ENCODE measurements at regions not wholly inside any gene's neighbourhood (a gene's known extent, or its start where the extent isn't known, plus 50 kb on each side); places are given as distances from the start of the nearest gene placed in this dataset.

DNA sequence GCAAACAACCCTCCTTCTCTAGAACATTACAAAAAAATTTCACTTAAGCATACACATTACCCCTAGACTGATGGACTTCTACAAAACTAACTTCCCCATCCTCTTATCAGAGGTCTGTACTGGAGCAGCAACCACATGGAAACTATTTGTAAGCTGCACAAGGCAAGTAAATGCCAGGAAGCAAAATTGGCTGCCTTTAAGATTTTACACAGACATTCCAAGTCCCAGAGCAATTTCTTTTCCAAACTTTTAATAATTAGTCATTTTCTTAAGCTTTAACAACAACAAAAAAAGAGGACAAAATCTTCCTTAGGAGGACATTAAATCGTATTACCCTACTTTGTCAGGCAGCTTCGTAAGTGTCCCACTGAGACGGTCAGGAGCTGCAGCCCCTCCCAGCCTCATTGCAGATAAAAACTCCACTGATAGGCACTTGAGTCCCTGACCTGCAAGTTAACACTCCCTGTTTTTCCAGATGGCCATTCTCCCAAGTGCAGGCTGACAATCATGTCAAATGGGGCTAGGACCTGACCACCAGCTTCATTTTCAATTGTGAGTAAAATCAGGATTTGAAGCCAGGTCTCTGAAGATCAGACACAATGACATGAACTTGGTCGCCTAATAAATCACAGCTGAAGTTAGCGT lies 680.1 kb downstream of the DIAPH3 start:
- DNase-seq (ENCODE audit: low read depth in 2 of 2): no peak

DNA sequence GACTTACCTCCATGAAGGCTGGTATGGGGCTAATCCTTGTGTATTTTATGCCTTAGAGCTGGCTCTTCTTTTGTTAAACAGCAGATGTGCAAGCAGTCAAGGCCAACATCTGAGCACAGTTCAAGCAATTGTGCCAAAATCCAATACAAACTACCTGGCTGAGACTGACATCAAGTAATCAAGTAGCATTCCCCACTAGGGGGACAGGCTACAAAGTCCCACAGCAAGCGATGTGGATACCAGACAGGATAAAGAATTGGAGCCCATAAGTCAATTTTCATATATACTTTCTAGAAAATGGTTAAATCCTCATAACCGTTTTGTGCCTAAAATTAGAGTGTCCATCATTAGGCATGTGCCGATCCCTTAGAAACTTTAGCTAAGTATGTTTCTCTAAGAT lies 675.8 kb downstream of the DIAPH3 start:
- no peak for DNase-seq (ENCODE audit: low read depth in 2 of 2)

DNA sequence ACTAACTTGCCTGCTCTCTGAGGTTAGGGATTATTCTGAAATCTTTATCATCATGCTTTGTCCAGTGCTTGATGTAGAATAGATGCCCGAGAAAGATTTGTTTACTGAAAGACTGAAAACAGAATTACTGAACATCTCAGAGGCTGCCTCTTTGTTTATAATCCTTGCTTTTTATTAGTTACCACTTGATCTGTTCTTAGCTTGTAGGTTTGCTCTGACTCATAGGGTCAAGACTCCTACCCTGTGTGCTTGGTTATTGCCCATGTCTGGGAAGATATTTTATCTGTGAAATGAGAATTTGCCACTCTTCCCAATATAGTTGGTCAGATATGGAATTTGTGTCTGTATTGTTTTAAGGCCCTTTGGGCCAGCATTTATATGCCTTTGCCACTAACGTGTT lies 675.3 kb downstream of the DIAPH3 start:
- DNase-seq (ENCODE audit: low read depth in 2 of 2): no peak

DNA sequence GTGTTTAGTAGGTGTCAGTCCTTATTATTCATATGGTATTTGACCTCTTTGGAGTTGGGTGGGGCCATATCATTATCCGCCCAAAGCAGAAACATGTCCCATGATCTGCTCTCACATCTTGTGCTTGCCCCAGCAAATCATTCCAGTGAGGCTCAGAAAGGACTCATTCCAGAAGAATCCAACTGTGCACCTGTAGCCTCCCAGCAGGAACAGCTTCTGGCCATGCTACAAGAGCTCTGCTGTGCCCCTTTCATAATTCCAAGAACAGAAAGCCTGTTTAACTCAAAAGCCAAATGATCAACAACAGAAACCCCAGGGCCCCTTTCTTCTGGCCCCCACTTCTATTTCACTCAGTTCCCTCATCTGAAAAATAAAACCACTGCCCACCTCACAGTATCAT lies 673.1 kb downstream of the DIAPH3 start:
- DNase-seq (ENCODE audit: low read depth in 2 of 2): no peak

DNA sequence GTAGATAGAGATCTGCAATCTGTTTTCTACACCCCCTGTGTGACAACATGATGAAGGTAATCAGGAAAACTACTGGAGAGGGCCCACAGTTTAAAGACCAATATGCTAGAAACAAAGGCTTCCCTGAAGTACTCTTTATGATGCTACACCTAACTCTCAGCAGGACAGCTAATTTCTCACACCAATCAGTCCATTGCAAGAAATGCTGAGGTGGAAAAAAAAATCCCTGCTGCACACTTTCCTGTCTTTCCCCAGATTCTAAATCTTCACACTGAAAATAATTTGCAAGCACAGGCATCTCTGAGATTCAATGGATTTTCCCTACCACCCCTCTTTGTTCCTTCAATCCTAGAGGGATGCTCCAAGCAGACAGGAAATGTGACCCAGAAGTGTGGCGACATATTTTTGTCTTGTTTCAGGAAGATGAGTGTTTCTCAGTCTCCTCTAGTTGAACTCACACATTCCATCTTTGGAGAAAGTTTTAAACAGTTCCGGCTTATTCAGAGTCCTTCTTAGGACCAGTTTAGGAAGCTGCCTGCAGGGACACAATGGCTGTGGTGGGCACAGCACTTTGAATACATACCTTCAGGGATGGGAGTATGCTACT lies 671.6 kb downstream of the DIAPH3 start:
- no peak for DNase-seq (ENCODE audit: low read depth in 2 of 2)

DNA sequence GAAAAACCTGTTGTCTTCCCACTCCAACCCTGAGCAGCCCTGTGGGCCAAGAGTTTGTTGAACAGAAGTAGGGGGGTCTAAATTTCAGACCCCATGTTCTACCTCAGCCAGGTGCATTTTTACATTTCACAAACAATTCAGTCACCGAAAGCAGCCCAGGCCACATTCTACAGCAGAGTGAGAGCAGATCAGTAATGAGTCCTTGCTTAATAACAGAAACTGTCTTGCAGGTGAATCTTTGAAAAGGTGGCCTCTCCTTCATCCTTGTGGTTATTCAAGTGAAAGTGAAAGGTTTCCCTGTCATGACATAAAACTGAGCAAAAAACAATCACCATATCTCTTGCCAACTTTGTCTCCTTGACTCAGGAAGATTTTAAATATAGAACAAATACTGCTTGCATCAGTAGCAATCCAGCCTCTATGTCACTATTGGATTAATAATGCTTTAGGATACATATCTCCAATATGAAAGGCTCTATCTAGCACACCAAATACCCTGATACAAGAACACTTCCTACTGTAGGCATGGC lies 670.2 kb downstream of the DIAPH3 start:
- DNase-seq (ENCODE audit: low read depth in 2 of 2): no peak

DNA sequence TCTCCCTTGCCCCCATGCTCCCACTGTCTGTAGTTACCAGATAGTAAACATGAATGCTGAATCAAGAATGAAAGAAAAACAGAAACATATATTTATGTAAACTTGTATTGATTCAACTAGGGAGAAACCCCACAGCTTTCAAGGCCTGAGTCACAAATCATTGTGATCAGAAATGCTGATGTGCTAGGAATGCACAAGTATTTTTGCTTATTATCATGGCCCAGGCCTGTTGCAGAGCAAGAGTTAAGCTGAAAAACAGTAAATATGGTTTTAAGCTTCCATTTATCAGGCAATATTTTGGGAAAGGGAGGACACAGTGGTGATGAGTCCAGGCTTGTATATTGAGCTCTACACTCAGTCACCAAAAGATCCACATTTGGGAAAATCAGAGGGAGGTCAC lies 669.6 kb downstream of the DIAPH3 start:
- DNase-seq (ENCODE audit: low read depth in 2 of 2): no peak

DNA sequence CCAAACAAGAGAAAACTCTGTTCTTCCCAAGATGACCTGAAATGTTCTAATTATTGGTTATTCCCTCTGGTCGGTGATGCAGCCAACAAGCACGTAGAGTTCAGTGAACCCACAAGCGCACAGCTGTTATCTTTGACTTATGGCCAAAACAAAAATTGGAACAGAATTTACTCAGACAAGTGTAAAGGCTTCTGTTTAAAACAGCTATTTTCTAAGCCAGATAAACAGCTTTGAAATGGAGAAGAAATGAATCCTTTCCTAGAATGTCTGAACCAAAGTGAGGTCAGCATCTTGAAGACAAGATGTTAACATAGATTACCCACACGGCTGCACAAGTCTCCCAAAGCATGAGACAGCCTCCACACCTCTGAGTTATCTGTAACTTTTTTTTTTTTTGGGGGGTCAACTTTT lies 669.2 kb downstream of the DIAPH3 start:
- DNase-seq (ENCODE audit: low read depth in 2 of 2): no peak

DNA sequence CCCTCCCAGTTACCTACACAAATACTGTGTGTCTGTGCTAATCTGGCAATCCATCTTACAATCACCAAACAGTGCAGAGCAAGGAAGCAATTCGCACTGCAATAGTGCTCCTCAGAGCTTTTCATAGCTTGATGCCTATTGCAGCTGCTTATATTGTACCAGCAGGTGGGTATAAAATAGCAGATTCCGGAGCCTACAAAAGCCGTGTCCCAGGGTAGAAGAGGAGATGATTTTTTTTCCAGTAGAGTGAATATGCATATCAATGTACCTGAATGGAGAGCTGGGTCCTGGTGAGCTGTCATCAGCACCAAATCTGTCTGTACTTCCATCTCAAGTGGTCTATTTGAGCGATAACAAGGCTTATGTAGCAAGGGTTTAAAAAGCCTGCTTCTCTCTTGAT lies 668.4 kb downstream of the DIAPH3 start:
- DNase-seq (ENCODE audit: low read depth in 2 of 2): no peak

DNA sequence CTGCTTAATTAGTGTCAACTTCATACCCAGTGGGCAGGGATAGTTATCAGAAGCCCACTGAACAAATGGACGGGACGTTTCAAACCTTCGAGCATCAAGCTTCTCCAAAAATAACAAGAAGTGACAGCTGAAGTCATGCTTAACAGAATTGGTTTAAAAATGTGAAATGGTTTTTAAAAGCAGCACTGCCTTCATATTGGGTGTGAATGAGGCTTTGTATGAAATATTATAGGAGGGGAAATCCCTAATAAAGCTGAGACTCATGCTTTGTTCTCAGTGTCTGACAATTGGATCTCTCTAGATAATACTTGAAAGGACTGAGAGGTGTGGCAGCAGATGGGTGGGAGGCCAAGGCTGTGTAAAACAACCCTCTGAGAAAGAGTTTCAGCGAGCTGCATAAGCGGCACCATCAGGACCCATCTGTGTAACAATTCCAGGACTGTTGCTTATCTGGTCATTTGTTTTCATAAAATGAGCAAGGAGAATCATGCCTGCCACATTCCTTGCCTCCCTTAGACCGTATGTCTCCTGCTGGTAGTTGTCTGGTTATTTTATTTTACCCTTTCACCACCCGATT lies 667.7 kb downstream of the DIAPH3 start:
- DNase-seq (ENCODE audit: low read depth in 2 of 2): no peak

DNA sequence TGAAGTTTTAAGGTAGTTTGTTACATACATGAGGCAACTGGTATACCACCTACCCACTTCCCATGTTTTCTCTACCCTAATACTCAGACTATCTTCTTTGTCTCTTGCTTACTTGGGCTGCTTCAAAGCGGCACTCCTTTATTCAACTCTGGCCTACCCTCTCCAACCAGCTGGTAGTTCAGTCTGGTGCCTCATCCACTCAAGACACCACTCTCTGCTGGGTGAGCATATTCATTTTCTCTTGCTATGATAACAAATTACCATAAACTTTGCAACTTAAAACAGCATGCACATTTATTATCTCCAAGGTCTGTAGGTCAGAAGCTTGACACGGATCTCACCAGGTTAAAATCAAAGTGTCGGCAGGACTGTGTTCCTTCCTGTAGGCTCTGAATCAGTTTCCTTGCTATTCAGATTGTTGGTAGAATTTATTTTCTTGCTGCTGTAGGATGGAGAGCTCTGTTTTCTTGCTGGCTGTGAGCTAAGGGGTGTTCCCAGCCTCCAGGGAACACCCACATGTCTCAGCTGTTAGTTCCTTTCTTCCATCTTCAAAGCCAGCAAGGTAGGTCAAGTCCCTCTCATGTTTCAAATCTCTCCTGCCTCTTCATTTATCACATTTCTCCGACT lies 666.0 kb downstream of the DIAPH3 start:
- no peak for DNase-seq (ENCODE audit: low read depth in 2 of 2)

DNA sequence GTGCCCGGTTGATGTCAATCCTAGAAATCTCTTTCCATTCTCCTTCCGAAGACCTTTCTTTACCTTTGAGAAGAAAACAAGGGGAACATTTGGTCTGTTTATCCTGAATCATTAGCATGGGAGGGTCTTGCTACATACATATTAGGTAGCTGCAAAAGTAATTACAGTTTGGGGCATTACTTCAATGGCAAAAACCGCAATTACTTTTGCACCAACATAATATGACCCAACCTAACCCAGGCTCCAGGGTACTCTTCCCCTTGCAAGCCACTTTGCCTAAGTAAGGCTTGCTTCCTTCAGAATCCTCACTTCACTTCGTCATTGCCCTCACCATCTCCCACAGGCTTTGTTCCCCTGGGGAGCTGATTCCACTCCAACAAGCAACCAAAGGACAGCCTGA lies 662.7 kb downstream of the DIAPH3 start:
- DNase-seq (ENCODE audit: low read depth in 2 of 2): no peak

DNA sequence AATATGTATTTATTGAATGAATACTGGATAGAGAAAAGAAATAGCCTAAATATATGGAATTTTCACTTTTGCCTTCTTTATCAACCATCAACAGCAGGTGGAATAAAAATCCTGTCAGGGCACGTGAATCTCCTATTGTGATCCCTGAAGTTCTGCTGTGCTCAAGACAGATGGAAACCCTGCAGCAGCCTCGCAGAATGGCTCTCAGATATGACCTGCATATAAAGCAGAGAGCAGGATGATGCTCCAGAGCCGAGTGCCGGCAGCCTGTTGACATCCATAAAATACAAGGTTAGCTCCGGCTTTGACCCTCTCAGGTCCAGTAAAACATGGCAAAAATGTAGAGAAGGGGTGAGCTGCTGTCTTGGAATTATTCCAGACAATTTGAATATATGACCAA lies 659.3 kb downstream of the DIAPH3 start:
- DNase-seq (ENCODE audit: low read depth in 2 of 2): no peak

DNA sequence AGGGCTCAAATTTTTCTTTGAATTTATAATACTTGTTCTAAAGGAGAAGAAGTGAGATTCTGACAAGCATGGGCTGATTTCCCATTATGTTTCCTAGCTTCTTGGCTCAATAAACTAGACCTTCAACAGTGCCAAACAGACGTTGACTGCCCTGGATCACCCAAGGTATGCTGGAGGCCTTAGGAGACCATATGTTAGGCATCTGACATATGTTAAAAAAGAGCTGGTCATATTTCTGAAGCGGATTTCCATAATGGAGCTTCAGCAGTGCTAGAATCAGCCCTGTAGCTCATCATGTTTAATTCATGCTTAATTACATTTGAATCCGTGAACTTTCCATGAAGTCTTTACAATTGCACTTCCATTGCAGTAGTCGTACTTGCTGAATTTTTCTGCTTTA lies 653.3 kb downstream of the DIAPH3 start:
- no peak for DNase-seq (ENCODE audit: low read depth in 2 of 2)

DNA sequence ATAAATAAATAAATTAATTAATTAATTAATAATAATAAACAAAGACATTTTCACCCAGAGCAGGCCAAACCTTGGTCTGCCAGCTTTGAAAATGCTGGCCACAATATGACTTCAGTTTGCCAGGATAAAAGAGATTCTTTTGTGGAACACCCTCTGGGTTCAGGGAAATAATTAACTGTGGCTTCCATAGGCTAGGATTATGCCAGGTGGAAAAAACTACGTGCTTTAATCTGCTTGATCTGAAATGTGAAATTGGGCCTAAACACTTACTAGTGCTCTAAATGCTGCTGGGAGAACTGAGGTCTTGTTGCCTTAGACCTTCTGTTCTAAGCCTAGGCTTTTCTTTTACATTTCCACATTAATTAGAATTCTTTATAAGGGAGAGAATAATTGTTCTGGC lies 650.0 kb downstream of the DIAPH3 start:
- no peak for DNase-seq (ENCODE audit: low read depth in 2 of 2)

DNA sequence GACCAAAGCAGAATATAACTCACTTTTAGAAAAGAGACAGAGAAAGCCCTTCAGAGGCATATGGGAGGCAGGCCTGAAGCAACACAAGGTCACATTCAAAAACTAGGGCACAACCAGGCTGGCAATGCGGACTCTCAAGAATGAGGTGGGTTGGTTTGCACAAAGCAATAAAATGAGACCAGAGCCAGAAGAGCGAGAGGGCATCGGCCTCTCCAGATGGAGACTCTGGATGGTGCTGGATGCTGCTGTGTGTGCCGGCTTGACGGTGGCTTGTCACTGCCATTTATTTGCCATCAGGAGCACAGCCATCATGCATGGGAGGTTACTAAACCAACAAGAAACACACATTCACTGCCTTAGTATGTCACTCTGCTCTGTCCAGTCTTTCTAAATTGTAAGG lies 649.4 kb downstream of the DIAPH3 start:
- no peak for DNase-seq (ENCODE audit: low read depth in 2 of 2)

DNA sequence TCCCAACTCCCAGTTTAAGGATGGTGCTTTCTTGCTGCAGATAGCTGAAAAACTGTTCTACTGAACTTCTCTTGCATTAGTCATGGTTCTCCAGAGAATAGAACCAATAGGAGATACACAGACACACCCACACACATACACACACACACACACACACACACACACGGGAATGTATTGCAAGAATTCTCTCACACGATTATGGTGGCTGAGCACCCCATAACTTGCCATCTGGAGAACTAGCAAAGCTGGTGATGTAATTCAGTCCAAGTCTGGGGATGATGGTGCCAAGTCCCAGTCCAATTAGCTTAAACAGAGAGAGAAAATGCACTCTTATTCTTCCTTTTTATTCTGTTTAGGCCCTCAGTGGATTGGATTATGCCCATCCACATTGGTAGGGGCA lies 643.9 kb downstream of the DIAPH3 start:
- no peak for DNase-seq (ENCODE audit: low read depth in 2 of 2)

DNA sequence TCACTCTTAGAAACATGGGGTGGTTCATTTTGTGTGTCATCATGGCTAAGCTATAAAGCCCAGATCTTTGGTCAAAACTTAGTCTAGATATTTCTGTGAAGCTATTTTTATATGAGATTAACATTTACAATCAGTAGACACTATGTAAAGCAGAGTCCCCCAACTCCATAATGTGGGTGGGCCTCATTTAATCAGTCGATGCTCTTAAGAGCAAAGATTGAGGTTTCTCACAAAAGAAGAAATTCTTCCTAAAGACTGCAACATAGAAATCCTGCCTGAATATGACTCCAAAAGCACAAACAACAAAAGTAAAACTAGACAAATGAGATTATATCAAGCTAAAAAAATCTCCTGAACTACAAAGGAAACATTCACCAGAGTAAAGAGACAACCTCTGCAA lies 642.2 kb downstream of the DIAPH3 start:
- DNase-seq (ENCODE audit: low read depth in 2 of 2): no peak

DNA sequence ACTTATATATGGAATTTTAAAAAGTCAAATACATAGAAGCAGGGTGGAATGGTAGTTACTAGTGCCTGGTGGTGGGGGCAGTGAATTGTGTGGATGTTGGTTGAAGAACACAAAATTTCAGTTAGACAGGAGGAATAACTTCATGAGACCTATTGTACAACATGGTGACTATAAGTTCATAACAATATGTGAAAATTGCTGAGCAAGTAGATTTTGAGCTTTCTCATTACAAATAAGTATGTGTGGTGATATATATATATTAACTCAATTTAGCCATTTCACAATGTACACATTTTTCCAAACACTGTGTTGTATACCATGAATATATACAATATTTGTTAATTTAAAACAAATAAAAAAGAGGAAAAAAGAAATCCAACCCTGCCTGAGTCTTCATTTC lies 641.1 kb downstream of the DIAPH3 start:
- no peak for DNase-seq (ENCODE audit: low read depth in 2 of 2)

DNA sequence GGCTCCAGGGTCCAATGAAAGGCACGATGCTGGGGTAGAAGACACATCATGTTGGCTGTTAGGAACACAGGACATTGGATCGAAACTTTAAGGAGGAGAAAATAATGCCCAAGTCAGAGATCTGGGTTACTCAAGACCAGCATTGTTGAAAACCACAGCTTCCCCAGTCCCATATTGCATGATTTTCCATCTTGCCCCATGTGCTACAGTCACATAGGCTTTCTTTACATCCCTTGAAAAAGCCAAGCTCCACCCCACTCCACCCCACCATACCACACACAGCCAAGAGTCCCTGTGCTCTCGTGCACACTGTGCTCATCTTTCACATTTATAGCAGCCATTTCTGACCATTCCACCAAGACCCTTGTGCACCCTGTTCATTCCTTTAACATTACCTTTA lies 636.2 kb downstream of the DIAPH3 start:
- DNase-seq (ENCODE audit: low read depth in 2 of 2): no peak

DNA sequence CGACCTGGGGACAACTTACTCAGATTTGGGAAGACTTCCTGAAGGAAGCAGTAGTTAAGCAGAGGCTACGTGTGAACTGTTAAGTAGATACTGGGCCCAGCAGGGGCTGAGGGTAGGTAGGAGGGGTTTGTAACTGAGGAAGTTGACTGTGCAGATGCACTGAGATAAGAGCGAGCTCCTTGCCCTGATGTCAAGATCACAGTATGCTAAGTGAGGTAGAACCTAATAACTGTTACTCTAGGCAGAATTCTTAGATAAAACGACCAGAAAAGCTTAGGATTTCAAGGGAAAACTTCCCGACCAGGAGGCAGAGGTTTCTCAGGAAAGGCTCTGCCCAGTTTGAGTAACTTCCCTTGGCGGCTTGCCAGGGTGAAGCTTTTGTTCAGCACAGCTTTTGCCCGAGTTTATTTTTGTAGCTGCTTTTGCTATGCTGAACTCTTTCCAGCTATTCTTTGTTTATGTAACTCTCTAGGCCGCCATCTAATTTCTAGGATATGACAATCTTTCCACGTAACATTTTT lies 632.1 kb downstream of the DIAPH3 start:
- DNase-seq (ENCODE audit: low read depth in 2 of 2): no peak

DNA sequence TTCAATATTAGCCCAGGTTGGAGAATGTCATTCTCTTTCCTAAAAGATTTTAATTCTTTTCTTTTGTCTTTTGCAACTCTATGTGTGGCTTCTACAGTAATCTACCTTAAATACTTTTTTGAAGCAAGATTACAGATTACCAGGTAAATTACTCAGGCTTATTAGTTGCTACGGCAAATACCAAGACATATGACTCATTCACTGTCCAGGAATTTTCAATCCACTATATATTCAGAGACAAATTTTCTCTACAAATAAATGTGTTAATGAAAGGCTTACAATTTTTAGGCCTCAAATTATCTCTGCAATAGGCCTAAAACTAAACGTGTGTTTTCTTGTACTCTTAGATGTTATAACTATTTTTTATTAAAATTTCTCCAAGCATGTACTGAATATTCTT lies 631.3 kb downstream of the DIAPH3 start:
- DNase-seq (ENCODE audit: low read depth in 2 of 2): no peak
